ENCODE measurements at regions not wholly inside any gene's neighbourhood (a gene's known extent, or its start where the extent isn't known, plus 50 kb on each side); places are given as distances from the start of the nearest gene placed in this dataset.

GRCh38 chr12:68400226-68400829 lies 68.2 kb upstream of the MDM1 start:
- no peak for DNase-seq (ENCODE audit: low read depth, low spot score)
- TF ChIP-seq YY1 (IDR thresholded peaks at IDR 0.05; ENCODE audit: insufficient read depth, insufficient read length) (no peak), SUZ12 (IDR thresholded peaks at IDR 0.05; ENCODE audit: extremely low read depth, insufficient read depth, insufficient read length) (no peak), ZNF274 (IDR thresholded peaks at IDR 0.05; ENCODE audit: low read depth, low read length) (no peak)

GRCh38 chr12:68402422-68402821 lies 70.3 kb upstream of the MDM1 start:
- no peak for DNase-seq (ENCODE audit: low read depth, low spot score)
- no peaks in the 10 kb centered on the region for H3K36me3 ChIP-seq (ENCODE audit: insufficient read depth, insufficient read length, low read length)
- no peak overlapping the region for H3K4me3 ChIP-seq (ENCODE audit: insufficient read length, low read depth)
- TF ChIP-seq ZNF274 (IDR thresholded peaks at IDR 0.05; ENCODE audit: low read depth, low read length): no peak
- TF ChIP-seq SUZ12 (IDR thresholded peaks at IDR 0.05; ENCODE audit: extremely low read depth, insufficient read depth, insufficient read length): no peak
- TF ChIP-seq YY1 (IDR thresholded peaks at IDR 0.05; ENCODE audit: insufficient read depth, insufficient read length): no peak
- H3K4me1 ChIP-seq (ENCODE audit: insufficient read depth, insufficient read length): no peaks in the 10 kb centered on the region
- no peaks in the 10 kb centered on the region for H3K27me3 ChIP-seq (ENCODE audit: insufficient read depth, insufficient read length)
- no peaks in the 10 kb centered on the region for H3K9me3 ChIP-seq (ENCODE audit: insufficient read depth, low read length)
- H3K9ac ChIP-seq (ENCODE audit: insufficient read length, low read depth): no peak overlapping the region

More at GRCh38 chr12:68400226-68400829, 68.2 kb upstream of the MDM1 start:
- H3K9ac ChIP-seq (ENCODE audit: insufficient read length, low read depth): no peak overlapping the region
- no peaks in the 10 kb centered on the region for H3K36me3 ChIP-seq (ENCODE audit: insufficient read depth, insufficient read length, low read length)
- H3K9me3 ChIP-seq (ENCODE audit: insufficient read depth, low read length): no peaks in the 10 kb centered on the region
- no peak overlapping the region for H3K4me3 ChIP-seq (ENCODE audit: insufficient read length, low read depth)
- no peaks in the 10 kb centered on the region for H3K4me1 ChIP-seq (ENCODE audit: insufficient read depth, insufficient read length)
- no peaks in the 10 kb centered on the region for H3K27me3 ChIP-seq (ENCODE audit: insufficient read depth, insufficient read length)

- Histone ChIP-seq H3K27me3 (ENCODE audit: insufficient read depth, insufficient read length) (no peaks in the 10 kb centered on the region), H3K9me3 (ENCODE audit: insufficient read depth, low read length) (no peaks in the 10 kb centered on the region), H3K4me3 (ENCODE audit: insufficient read length, low read depth) (no peak overlapping the region), H3K36me3 (ENCODE audit: insufficient read depth, insufficient read length, low read length) (no peaks in the 10 kb centered on the region), H3K9ac (ENCODE audit: insufficient read length, low read depth) (no peak overlapping the region), H3K4me1 (ENCODE audit: insufficient read depth, insufficient read length) (no peaks in the 10 kb centered on the region)
- no peak for DNase-seq (ENCODE audit: low read depth, low spot score)
- TF ChIP-seq YY1 (IDR thresholded peaks at IDR 0.05; ENCODE audit: insufficient read depth, insufficient read length): no peak
- no peak for TF ChIP-seq SUZ12 (IDR thresholded peaks at IDR 0.05; ENCODE audit: extremely low read depth, insufficient read depth, insufficient read length)
- no peak for TF ChIP-seq ZNF274 (IDR thresholded peaks at IDR 0.05; ENCODE audit: low read depth, low read length)
Observed at GRCh38 chr12:68403296-68403695, 71.1 kb upstream of the MDM1 start.

- DNase-seq (ENCODE audit: low read depth, low spot score): no peak
- no peak overlapping the region for H3K9ac ChIP-seq (ENCODE audit: insufficient read length, low read depth)
- no peaks in the 10 kb centered on the region for H3K27me3 ChIP-seq (ENCODE audit: insufficient read depth, insufficient read length)
- no peak overlapping the region for H3K4me3 ChIP-seq (ENCODE audit: insufficient read length, low read depth)
- no peak for TF ChIP-seq YY1 (IDR thresholded peaks at IDR 0.05; ENCODE audit: insufficient read depth, insufficient read length)
- TF ChIP-seq SUZ12 (IDR thresholded peaks at IDR 0.05; ENCODE audit: extremely low read depth, insufficient read depth, insufficient read length): no peak
- TF ChIP-seq ZNF274 (IDR thresholded peaks at IDR 0.05; ENCODE audit: low read depth, low read length): no peak
- no peaks in the 10 kb centered on the region for H3K36me3 ChIP-seq (ENCODE audit: insufficient read depth, insufficient read length, low read length)
- no peaks in the 10 kb centered on the region for H3K4me1 ChIP-seq (ENCODE audit: insufficient read depth, insufficient read length)
- H3K9me3 ChIP-seq (ENCODE audit: insufficient read depth, low read length): no peaks in the 10 kb centered on the region
Observed at GRCh38 chr12:68403711-68404110, 71.5 kb upstream of the MDM1 start.

- no peak for DNase-seq (ENCODE audit: low read depth, low spot score)
- H3K36me3 ChIP-seq (ENCODE audit: insufficient read depth, insufficient read length, low read length): no peaks in the 10 kb centered on the region
- H3K9me3 ChIP-seq (ENCODE audit: insufficient read depth, low read length): no peaks in the 10 kb centered on the region
- H3K4me1 ChIP-seq (ENCODE audit: insufficient read depth, insufficient read length): no peaks in the 10 kb centered on the region
- no peaks in the 10 kb centered on the region for H3K27me3 ChIP-seq (ENCODE audit: insufficient read depth, insufficient read length)
- H3K9ac ChIP-seq (ENCODE audit: insufficient read length, low read depth): no peak overlapping the region
- no peak for TF ChIP-seq SUZ12 (IDR thresholded peaks at IDR 0.05; ENCODE audit: extremely low read depth, insufficient read depth, insufficient read length)
- no peak for TF ChIP-seq ZNF274 (IDR thresholded peaks at IDR 0.05; ENCODE audit: low read depth, low read length)
- no peak for TF ChIP-seq YY1 (IDR thresholded peaks at IDR 0.05; ENCODE audit: insufficient read depth, insufficient read length)
- no peak overlapping the region for H3K4me3 ChIP-seq (ENCODE audit: insufficient read length, low read depth)
Observed at GRCh38 chr12:68405343-68405781, 73.2 kb upstream of the MDM1 start.

GRCh38 chr12:68406134-68406576 lies 74.0 kb upstream of the MDM1 start:
- H3K9me3 ChIP-seq (ENCODE audit: insufficient read depth, low read length): no peaks in the 10 kb centered on the region
- TF ChIP-seq ZNF274 (IDR thresholded peaks at IDR 0.05; ENCODE audit: low read depth, low read length) (no peak), SUZ12 (IDR thresholded peaks at IDR 0.05; ENCODE audit: extremely low read depth, insufficient read depth, insufficient read length) (no peak), YY1 (IDR thresholded peaks at IDR 0.05; ENCODE audit: insufficient read depth, insufficient read length) (no peak)
- no peak for DNase-seq (ENCODE audit: low read depth, low spot score)
- H3K9ac ChIP-seq (ENCODE audit: insufficient read length, low read depth): no peak overlapping the region
- H3K4me1 ChIP-seq (ENCODE audit: insufficient read depth, insufficient read length): no peaks in the 10 kb centered on the region
- no peak overlapping the region for H3K4me3 ChIP-seq (ENCODE audit: insufficient read length, low read depth)
- no peaks in the 10 kb centered on the region for H3K36me3 ChIP-seq (ENCODE audit: insufficient read depth, insufficient read length, low read length)
- no peaks in the 10 kb centered on the region for H3K27me3 ChIP-seq (ENCODE audit: insufficient read depth, insufficient read length)

GRCh38 chr12:68406911-68407310 lies 74.7 kb upstream of the MDM1 start:
- H3K4me1 ChIP-seq (ENCODE audit: insufficient read depth, insufficient read length): no peaks in the 10 kb centered on the region
- no peak overlapping the region for H3K9ac ChIP-seq (ENCODE audit: insufficient read length, low read depth)
- TF ChIP-seq ZNF274 (IDR thresholded peaks at IDR 0.05; ENCODE audit: low read depth, low read length) (no peak), YY1 (IDR thresholded peaks at IDR 0.05; ENCODE audit: insufficient read depth, insufficient read length) (no peak), SUZ12 (IDR thresholded peaks at IDR 0.05; ENCODE audit: extremely low read depth, insufficient read depth, insufficient read length) (no peak)
- H3K36me3 ChIP-seq (ENCODE audit: insufficient read depth, insufficient read length, low read length): no peaks in the 10 kb centered on the region
- no peak overlapping the region for H3K4me3 ChIP-seq (ENCODE audit: insufficient read length, low read depth)
- no peaks in the 10 kb centered on the region for H3K27me3 ChIP-seq (ENCODE audit: insufficient read depth, insufficient read length)
- DNase-seq (ENCODE audit: low read depth, low spot score): no peak
- no peaks in the 10 kb centered on the region for H3K9me3 ChIP-seq (ENCODE audit: insufficient read depth, low read length)
